Fibroblast of upper back skin (primary cell): ENCODE measurements at regions not wholly inside any gene's neighbourhood (a gene's known extent, or its start where the extent isn't known, plus 50 kb on each side); places are given as distances from the start of the nearest gene placed in this dataset.

ENCODE experiments used
- DNase-seq: peaks from one replicate; pipeline ENCODE4 v3.0.0-alpha.2; 2013

DNA sequence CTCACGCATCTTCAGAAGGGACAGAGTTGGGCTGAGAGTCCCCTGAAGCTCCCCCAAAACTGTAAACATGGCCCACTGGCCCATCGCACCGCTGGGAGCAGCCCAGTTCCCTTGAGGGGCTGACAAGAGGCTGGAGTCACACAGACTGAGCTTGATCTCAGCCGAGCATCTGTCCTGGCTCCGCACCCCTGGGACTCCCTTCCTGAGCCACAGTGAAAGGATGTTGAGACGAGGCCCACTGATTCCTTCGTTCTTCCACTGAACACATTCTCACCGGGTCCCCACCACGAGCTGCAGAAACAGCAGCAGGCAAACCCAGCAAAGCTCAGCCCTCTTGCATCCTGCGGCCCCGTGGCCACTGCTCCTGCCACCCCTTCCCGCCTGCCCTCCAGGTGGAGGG, 145.9 kb upstream of the CIBAR2 start:
- no peak for DNase-seq

DNA sequence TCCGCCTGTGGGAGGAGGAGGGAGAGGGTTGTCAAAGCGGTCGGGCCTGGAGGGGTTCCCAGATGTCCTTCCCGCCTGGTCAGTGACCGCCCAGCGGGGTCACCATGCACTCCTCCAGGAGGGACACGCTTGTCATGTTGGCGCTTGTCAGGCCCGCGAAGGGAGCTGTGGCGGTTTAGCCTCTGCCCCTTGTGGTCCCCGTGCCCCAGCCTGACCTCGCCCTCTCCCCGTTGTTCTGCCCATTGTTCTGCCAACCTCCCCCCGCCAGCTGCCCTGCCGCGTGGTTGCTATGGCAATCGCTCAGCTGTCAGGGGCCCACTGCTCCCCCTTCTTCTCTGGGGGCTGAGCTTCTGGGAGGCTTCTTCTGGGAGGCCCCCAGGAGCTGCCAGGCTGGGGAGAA, 146.4 kb upstream of the CIBAR2 start:
- DNase-seq, result no peak

DNA sequence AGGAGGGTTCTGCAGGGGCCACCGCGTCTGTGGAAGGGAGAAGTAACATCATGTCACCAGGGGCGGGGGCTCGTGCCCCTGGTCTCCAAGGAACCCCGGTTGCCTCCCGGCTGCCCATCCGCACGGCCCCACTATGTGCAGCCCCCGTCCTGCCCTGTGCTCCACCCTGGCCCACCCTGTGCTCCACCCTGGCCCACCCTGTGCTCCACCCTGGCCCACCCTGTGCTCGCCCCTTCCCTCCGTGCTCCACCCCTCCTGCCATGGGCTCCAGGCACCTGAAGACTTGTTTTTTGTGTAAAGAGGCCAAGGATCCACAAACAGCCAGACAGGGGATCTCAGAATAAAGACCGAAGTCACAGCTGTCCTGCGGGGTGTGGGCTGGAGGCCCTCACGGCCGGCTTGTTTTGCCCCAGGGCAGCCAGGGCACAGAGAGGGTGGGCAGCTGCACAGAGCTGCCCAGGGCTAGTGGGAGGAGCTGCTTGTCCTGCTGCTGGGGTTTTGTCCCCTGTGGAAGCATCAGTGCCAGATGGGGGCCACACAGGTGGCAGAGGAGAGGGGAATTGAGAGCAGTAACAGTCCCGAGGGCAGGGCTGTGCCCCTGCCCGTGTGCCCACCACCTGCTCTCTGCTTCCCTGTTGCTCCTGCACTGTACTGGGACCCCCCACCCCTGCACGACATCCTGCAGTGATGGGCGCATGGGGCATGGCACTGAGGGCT, 147.0 kb upstream of the CIBAR2 start:
- DNase-seq, result no peak

DNA sequence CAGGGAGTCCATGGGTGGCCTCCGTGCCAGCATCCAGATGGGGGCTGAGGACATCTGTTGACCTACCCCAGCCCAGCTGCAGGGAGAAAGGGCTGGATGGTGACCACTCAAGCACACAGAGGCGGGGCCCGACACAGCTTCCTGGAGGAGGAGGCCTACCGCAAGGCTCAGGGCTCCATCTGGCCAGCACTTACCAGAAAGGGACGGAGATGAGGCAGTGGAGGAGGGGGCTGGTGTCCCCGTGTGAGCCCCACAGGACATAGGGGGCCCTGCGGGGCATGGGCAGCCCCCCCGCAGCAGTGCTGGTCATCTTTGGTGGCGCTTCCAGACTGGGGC, 147.5 kb upstream of the CIBAR2 start:
- DNase-seq, result no peak

DNA sequence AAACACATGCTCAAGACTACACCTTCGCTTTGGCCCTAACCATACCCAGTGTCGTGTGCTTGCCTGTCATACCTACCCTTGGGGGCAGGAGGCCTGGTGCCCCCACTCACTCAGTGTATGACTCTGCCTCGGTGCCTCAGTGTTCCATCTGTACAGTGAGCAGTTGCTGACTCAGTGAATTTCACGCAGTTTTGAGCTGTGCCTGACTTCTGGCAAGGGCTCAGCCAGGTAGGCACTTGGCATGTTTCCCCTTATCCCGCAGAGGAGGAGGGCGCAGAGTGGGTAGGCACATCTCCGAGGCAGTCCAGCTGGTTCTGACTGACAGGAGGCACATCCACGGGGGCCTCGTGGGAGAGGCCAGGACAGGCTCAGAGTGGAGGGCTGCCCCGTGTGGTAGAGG, 148.9 kb upstream of the CIBAR2 start:
- DNase-seq, result no peak

DNA sequence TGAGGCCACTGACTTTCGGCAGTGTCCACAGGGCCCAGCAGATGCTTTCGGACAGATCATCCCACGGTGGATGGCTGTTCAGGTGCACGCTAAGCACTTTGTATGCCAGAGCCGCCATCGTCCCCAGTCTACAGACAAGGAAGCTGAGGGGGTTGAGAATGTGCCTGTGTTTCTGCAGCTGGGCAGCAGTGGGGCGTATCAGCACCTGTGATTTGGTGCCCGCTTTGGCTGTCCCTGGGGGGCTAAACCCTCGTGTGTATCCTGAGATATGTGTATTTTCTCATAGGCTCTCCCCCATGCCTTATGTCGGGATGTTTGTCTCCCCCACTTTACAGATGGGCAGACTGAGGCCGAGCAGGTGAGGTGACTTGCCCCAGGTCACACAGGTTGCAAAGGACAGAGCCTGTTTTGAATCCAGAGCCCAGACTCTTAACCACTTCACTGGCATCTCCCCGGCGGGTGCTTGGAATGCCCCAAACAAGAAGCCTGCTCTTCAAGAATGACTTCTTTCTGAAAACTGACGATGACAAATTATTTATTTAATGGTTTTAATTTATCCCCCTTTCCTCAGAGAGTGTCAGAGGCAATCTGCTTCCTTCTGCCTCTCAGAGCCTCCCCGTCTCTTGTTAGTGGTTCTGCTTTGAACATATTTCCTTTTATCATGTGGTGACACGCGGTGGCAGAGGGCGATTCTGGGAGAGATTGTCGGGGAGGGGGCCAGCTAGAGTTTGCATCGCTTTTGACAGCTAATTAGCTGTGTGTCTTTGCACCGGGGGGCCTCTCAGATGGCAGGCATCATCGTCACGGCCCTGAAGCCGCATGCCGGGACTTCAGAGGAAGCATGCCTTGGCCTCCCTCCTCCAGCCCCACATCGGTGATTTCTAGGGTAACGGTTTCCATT, 149.6 kb upstream of the CIBAR2 start:
- no peak for DNase-seq

DNA sequence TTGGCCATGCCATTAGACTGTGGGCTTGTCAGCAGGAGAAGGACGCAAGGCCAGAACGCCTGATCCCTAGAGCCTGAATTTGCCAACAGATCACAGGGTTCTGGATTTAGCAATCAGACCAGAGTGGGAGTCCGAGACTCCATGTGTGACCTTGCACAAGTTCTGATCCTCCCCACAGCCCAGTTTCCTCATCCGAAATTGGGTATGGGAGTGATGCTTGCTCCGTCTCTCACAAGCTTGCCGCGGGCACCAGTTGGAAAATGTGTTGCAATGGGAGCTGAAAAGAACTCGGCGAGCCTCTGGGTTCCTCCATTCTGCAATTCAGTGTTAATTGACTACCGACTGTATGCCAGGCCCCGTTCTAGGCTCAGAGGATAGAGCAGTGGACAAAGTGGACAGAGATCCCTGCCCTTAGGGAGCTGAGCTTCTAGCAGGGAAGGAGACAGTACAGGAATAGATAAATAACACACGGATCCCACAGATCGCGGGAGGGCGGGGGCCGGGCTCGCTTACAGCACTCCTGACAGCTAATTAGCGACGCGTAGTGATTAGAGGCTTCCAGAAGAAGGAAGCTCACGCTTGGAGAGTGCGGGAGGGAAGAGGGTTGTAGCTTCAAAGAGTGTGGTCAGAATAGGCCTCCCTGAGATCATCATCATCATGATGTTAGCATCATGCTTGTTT, 150.4 kb upstream of the CIBAR2 start:
- DNase-seq, result no peak

DNA sequence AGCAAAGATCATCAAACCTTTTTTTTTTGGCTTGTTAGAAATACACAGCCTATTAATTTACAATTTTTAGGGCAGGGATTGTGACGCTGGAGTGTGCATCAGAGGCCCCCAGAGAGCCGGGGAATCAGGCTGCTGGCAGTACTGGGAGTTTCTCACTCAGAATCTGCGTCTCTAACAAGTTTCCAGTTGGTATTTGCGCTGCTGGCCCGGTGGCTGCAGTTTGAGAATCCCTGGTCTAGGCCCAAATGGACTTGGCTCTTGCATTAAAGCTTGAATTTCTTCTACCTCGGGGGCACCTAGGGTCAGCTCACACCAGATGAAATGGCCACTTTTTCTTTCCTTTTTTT, 150.9 kb upstream of the CIBAR2 start:
- DNase-seq, result no peak

DNA sequence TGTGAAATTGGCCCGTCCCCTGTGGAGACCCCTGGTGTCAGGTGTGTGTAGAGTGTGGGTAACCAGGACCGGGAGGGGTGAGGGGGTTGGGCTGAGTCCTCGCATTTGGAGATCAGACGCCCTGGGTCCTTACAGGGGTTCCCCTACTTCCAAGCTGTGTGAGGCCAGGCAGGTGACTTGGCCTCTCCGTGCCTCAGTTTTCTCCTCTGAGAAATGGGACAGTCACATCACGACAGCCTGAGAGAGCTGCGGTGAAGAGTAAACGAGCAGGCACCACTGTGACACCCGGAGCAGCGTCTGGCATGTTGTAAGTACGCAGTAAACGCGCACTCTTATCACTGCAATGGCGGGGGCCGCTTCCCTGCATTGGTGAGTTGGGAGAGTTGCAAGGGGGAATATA, 152.5 kb upstream of the CIBAR2 start:
- DNase-seq, result no peak

DNA sequence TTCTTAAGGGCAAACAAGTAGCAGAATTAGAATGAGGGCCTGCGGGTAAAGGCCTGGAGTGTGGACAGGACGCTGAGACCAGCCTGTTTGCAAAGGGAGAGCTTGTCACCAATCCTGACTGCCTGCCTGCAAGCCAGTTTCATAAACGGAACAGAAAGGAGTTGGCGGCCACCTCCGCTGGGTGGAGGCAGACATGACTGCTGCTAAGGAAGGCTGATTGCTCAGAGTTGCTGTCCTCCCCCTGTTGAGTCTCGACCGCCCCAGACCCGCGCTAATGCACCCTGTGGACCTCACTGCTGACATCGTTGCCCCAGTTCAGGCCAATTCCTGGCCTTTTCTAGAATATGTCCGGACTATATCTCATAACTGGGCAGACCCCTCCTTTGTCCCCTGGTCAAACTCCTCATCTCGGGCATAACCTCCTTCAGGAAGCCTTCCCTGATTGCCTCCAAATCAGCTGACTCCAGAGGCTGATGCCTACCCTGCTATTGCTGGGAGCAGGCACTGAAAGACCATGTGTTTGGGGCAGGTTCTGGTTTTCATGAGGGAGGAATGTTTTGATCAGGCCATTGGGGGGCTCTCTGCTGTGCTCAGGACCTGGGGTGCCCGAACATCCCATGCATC, 153.0 kb upstream of the CIBAR2 start:
- no peak for DNase-seq

DNA sequence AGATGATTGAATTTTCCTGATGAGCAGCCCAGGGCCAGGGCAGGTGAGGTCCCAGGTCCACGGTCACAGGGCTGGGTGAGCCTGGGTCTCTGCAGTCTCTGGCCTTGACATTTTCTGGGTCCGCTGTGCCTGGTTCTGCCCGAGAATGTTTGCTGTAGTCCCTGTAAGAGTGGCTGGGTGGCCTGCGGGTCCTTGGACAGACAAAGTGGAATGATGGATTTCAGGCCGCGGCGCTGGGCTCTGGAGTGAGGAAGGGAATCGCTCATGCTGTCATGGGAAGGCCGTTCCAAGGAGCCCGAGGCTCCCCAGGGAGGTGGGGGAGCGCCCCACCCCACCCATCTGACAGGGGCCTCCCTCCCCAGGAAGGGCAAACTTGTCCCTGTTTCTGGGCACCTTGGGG, 153.5 kb upstream of the CIBAR2 start:
- no peak for DNase-seq

DNA sequence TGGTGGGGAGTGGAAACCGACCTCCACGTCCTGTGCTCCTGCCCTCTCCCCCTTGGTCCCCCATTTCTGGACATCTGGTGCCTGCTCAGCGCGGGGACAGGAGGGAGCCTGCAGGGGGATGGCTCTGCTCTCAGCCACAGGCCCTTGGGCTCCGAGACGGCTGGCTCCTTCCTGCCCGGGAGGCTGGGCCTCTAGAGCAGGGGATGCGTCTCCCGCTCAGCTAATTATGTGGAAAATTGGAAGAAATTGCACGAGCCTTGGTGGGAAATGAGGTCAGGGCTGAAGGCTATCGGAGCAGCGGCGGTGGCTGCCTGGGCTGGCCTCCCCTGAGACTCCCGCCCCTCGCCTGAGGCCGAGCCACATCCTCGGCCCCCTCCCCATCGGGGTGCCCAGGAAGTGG, 154.6 kb upstream of the CIBAR2 start:
- no peak for DNase-seq

DNA sequence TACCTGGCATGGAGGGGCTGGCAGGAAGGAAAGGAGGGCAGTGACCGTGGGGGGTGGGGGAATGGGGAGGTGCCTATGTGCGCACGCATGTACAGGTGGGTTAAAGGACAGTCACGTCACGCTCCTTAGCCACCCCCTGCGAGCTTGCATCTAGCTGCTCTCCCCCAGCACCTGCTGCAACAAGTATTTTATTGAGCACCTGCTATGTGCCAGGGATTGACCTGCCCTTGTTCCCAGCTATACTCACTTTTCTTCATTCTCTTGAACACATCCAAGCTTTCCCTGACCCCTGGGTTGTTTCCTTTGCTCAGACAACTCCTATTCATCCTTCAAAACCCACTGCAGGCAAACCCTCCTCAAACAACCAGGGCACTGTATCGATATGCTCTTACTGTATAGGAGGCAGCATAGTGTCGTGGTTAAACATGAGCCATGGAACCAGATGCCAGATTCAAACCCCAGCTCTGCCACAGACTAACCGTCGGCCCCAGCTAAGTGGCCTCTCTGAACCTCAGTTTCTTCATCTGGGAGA, 155.2 kb upstream of the CIBAR2 start:
- no peak for DNase-seq

DNA sequence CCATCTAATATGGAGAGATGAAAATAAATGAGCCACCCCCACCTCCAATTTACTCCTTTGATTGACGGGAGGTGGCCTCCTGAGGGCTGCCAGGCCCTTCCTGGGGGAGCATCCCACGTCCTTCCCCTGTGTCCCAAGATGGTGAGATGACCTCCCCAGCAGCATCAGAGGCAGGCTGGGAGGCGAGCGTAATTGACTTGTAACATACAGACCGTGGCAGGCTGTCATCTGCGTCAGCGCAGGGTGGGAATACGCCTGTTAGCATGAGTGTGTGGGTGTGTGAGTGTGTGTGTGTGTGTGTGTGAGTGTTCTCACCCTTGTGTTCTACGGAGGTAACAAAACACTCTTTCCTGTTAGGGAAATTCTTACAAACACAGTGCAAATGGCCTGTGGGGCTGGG, 156.9 kb upstream of the CIBAR2 start:
- no peak for DNase-seq

DNA sequence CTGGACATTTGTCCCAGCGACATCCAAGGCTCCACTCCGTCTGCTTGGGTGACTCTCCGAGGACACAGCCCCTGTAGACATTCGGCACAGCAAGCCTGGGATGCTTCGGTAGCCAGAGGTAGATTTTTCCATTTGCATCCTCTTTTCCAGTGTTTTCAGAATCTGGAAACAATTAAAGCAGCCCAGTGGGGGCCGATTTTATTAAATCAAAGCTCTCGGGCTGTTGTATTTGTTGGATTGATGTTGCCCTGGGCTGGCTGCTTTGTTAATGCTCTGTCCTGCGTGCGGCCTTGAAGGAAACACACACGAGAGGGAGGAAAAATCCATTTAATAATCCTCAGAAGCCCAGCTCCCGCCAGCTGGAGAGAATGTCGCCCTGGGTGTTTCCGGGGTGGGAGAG, 158.1 kb upstream of the CIBAR2 start:
- peak; percentile 72 for DNase-seq

DNA sequence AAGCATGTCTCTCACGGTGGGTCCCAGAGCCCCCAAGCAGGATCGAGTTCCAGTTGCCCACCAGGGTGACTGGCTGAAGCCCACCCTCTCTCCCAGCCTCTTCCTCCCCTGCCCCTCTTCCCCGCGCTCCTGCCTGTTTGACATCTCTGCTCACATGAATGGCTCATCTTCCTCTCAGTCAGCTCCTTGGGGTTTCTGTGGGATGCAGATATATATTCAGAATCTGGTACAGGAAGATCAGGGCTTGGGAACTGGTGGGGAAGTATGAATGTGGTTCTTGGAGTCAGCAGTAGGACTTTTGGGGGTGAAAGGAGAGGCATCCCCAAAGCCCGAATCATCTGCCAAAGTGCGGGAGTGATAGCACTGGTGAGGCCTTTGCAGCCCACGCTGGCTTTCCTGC, 158.9 kb upstream of the CIBAR2 start:
- DNase-seq, result no peak

DNA sequence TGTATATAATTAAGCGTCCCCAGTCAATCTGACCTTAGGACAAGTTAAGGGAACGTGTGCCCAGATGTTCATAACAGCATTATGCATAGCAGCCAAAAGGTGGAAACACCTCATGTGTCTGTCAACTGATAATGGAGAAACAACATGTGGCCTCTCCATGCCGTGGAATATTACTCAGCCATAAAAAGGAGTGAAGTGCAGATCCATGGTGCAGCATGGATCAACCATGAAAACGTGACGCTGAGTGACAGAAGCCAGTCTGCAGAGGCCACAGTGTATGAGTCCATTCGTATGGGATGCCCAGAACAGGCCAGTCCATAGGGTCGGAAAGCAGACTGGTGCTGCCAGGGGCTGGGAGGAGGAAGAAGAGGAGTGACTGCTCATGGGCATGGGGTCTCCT, 161.0 kb upstream of the CIBAR2 start:
- no peak for DNase-seq

DNA sequence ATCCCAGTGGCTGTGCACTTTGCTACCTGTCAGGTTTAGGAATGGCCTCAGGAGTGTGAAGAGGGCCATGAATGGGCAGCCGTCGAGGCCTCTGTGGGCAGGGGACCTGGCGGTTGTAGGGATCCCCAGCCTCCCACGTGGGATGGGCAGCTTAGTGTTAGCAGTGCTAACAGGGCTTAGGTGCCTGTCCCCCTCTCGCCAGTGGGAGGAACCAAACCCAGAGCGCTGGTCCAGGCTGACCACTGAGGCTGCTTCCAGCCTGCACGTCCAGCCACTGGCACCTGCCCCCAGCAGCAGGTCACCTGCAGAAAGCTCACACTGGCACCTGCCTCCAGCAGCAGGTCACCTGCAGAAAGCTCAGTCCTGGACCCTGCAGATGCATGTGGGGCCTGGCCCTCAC, 162.2 kb upstream of the CIBAR2 start:
- no peak for DNase-seq

DNA sequence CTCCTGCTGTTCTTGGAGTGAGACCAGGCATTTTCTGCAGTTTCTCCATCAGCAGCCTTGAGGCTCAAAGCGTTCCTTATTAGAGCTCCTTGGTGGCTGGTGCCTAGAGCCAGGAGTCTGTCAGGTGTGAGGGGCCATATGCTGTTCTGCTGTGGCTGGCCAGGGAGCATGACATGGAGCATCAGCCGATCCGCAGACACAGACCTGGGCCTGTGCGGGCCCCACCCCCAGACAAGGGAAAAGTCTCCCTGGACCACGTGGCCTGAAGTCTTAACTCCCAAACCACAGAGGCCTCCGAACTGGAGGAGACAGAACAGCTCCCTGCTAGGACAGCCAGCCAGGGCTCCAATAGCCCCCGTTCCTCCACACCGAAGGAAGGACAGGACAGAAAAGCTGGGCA, 162.7 kb upstream of the CIBAR2 start:
- no peak for DNase-seq

DNA sequence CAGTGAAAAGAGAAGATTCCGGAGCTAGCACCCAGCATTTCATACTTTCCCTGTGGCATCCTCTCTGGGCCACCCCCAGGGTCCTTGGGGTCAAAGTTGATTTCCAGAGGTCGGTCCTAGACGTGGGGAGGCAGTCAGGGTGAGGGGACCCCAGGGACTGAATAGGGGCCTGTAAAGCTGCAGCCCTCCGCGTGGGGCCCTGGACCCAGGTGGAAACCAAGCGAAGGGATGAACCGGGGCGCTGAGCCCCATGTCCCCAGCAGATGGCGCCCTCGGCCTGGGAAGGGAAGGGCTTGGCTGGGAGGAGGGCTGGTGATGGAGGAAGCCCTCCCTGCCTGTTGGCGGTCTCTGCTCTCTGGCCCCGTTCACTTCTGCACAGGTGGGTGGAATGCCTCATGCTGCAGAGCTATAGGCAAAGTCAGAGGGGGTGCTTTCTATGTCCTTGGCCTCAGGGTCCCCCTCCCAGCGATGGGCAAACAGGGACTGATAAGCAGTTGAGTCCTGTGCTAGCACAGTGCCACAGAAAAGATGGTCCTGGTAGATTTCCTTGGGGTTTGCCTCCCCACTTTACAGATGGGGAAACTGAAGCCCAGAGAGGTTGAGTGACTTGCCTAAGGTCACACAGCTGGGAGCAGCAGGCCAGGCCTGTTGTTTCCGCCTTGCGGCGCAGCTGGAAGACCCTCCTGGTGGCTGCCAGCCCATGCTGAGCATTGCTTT, 163.4 kb upstream of the CIBAR2 start:
- peak; percentile 54 for DNase-seq

DNA sequence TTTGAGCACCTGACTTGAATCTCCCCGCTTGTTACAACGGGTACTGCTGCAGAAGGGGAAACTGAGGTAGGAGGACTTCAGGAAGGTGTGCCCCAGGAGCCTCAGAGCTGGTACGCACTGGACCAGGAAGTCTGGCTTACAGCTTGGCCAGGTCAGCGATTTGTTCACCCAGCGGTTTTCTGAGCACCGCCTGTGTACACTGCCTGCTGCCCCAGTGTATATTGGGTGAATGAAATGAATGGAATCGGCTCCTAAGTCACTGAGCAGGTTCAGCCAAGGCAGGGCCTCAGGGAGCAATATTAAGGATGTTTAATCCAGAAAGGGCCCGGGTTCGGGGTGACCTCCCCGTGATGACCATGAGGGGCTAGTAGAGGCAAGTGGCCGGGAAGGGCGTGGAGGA, 164.0 kb upstream of the CIBAR2 start:
- DNase-seq, result no peak

DNA sequence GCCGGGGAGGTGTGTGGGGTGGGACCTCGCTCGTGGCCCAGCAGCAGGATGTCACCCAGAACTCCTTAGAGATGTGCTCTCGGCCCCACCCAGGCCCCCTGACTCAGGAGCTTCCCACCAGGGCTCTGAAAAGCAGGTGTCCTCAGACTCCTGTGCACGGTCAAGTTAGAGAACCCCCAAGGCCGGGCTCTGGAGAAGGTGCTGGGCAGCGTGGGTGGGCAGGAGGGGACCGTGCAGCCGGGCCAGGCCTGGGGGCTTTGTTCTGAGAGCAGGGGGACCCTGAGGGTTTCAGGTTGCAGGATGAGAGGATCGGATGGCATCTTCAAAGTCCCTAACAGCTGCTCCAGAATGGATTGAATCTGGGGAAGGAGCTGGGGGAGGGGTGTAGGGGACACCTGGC, 164.4 kb upstream of the CIBAR2 start:
- no peak for DNase-seq

DNA sequence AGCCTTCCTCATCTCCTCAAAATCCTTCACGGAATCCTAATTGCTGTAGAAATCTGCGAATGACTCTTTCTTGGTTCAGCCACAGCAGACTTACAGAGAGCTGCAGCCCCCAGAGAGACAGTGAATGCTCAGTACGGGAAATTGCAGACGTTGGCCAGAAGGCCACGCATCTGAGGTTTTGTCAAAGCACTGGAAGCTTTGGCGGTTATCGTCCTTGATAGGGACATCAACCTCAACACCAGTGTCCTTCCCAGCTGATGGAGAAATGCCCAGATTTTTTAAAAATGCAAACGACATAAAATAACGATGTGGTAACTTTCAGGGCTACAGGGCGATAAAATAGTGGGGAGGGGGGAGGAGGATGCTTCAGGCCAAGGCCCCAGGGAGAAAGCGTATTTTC, 166.6 kb upstream of the CIBAR2 start:
- no peak for DNase-seq
